ENCODE measurements at regions not wholly inside any gene's neighbourhood (a gene's known extent, or its start where the extent isn't known, plus 50 kb on each side); places are given as distances from the start of the nearest gene placed in this dataset.

- BruUV-seq (replicated peaks) = no TSS peak
- CTCF ChIA-PET = interaction anchor here (0.5 to 1.6 kb wide), 6 partner anchors 9 to 1898 kb away, joined by 4 to 6 read pairs (median 4); no protein-coding TSS in a partner anchor
- TF ChIP-seq CTCF (IDR thresholded peaks at IDR 0.05; ENCODE audit: unreplicated experiment) = peak; percentile 6
- no peaks in the 10 kb centered on the region for H3K9me3 Mint-ChIP-seq (ENCODE audit: unreplicated experiment)
- intact Hi-C loops (cut with micrococcal nuclease) = no loop called here
- H3K27ac Mint-ChIP-seq (ENCODE audit: low read depth, unreplicated experiment) = no peak overlapping the region
- no peak overlapping the region for H3K4me3 Mint-ChIP-seq (ENCODE audit: unreplicated experiment)
- H3K36me3 Mint-ChIP-seq (ENCODE audit: insufficient read depth, unreplicated experiment) = no peaks in the 10 kb centered on the region
- no peak for DNase-seq (ENCODE audit: unreplicated experiment)
- peaks cover 88% of the 10 kb centered on the region for H3K27me3 Mint-ChIP-seq (ENCODE audit: insufficient read depth, unreplicated experiment)
- no peaks in the 10 kb centered on the region for H3K4me1 Mint-ChIP-seq (ENCODE audit: insufficient read depth, unreplicated experiment)
- POLR2A ChIA-PET = no interaction called here
Measured at GRCh38 chr12:125193376-125194152, 128.3 kb downstream of the AACS start.

- POLR2A ChIA-PET = no interaction called here
- H3K4me3 Mint-ChIP-seq (ENCODE audit: unreplicated experiment) = no peak overlapping the region
- H3K9me3 Mint-ChIP-seq (ENCODE audit: unreplicated experiment) = no peaks in the 10 kb centered on the region
- DNase-seq (ENCODE audit: unreplicated experiment) = no peak
- H3K36me3 Mint-ChIP-seq (ENCODE audit: insufficient read depth, unreplicated experiment) = no peaks in the 10 kb centered on the region
- CTCF ChIA-PET = interaction anchor here (0.5 to 1.6 kb wide), 4 partner anchors 8 to 39 kb away, joined by 4 to 6 read pairs (median 6); no protein-coding TSS in a partner anchor
- peaks cover 88% of the 10 kb centered on the region for H3K27me3 Mint-ChIP-seq (ENCODE audit: insufficient read depth, unreplicated experiment)
- intact Hi-C loops (cut with micrococcal nuclease) = no loop called here
- H3K4me1 Mint-ChIP-seq (ENCODE audit: insufficient read depth, unreplicated experiment) = no peaks in the 10 kb centered on the region
- TF ChIP-seq CTCF (IDR thresholded peaks at IDR 0.05; ENCODE audit: unreplicated experiment) = no peak
- H3K27ac Mint-ChIP-seq (ENCODE audit: low read depth, unreplicated experiment) = no peak overlapping the region
- no TSS peak for BruUV-seq (replicated peaks)
Measured at GRCh38 chr12:125194163-125194773, 129.0 kb downstream of the AACS start.

GRCh38 chr12:125194987-125195386 lies 129.8 kb downstream of the AACS start:
- DNase-seq (ENCODE audit: unreplicated experiment) = no peak
- no TSS peak for BruUV-seq (replicated peaks)
- Mint-ChIP-seq H3K36me3 (ENCODE audit: insufficient read depth, unreplicated experiment) (no peaks in the 10 kb centered on the region), H3K9me3 (ENCODE audit: unreplicated experiment) (no peaks in the 10 kb centered on the region), H3K4me3 (ENCODE audit: unreplicated experiment) (no peak overlapping the region), H3K27me3 (ENCODE audit: insufficient read depth, unreplicated experiment) (peaks cover 88% of the 10 kb centered on the region), H3K27ac (ENCODE audit: low read depth, unreplicated experiment) (no peak overlapping the region), H3K4me1 (ENCODE audit: insufficient read depth, unreplicated experiment) (no peaks in the 10 kb centered on the region)
- intact Hi-C loops (cut with micrococcal nuclease) = no loop called here
- TF ChIP-seq CTCF (IDR thresholded peaks at IDR 0.05; ENCODE audit: unreplicated experiment) = no peak
- ChIA-PET CTCF (interaction anchor here (1.0 kb wide), 1 partner anchor 17 kb away, joined by 4 read pairs; no protein-coding TSS in a partner anchor), POLR2A (no interaction called here)

DNA sequence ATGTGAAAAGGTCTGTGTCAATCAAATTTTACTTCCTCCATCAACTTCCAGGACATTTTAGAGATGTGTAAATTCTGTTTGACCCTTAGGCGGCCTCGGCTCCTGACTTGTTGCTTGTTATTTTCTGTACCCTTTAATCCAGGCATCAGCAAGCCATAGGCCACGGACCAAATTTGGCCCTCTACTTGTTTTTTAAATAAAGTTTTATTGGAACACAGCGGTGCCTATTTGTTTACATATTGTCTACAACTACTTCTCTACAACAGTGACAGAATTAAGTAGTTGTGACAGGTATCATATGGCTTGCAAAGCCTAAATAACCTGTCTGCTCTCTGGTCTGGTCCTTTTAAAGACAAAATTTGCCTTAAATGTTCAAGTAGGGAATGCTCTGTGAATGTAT lies 132.1 kb downstream of the AACS start:
- CTCF ChIA-PET = no interaction called here
- no TSS peak for BruUV-seq (replicated peaks)
- POLR2A ChIA-PET = no interaction called here
- H3K27me3 Mint-ChIP-seq (ENCODE audit: insufficient read depth, unreplicated experiment) = peaks cover 99% of the 10 kb centered on the region
- H3K4me1 Mint-ChIP-seq (ENCODE audit: insufficient read depth, unreplicated experiment) = no peaks in the 10 kb centered on the region
- no peaks in the 10 kb centered on the region for H3K9me3 Mint-ChIP-seq (ENCODE audit: unreplicated experiment)
- intact Hi-C loops (cut with micrococcal nuclease) = no loop called here
- no peak for TF ChIP-seq CTCF (IDR thresholded peaks at IDR 0.05; ENCODE audit: unreplicated experiment)
- no peak overlapping the region for H3K27ac Mint-ChIP-seq (ENCODE audit: low read depth, unreplicated experiment)
- no peak overlapping the region for H3K4me3 Mint-ChIP-seq (ENCODE audit: unreplicated experiment)
- no peaks in the 10 kb centered on the region for H3K36me3 Mint-ChIP-seq (ENCODE audit: insufficient read depth, unreplicated experiment)
- no peak for DNase-seq (ENCODE audit: unreplicated experiment)
